ENCODE measurements at regions not wholly inside any gene's neighbourhood (a gene's known extent, or its start where the extent isn't known, plus 50 kb on each side); places are given as distances from the start of the nearest gene placed in this dataset.

DNA sequence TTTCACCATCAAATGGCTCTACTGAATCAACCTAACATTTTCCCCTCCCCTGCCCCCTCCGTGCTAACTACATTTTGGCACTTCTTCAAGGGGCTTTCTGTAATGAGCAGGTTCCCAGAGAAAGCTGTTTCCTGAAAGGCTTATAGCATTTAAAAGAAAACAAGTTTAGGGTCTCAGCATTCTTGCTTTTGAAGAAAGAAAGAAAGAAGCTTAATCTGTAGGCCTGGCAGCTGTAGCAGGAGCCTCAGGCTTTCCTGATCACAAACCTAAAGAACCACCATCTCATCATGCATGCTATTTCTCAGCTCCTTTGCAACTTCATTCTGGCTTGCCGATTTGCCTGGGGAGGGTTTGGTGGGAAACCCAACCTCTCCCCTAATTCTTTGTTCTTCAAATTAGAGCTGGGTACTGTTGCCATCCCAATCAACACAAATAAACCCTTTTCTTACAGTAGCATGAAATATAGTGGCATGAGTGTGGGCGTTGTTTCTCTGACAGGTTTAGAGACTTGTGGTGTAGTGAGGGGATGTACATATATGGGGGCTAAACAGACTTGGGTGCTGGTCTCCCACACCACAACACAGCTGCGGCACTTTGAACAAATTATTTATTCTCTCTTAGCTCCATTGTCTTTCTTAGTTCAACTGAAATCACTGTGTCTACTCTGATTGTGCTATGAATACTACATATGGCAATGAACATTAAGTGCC lies 160.5 kb upstream of the TNC start:
- no peak for TF ChIP-seq CTCF (IDR thresholded peaks at IDR 0.05)
- TF ChIP-seq CHD4 (IDR thresholded peaks at IDR 0.05; ENCODE audit: borderline replicate concordance) = no peak
- TF ChIP-seq CEBPB (IDR thresholded peaks at IDR 0.05) = no peak
- no peak for TF ChIP-seq EP300 (IDR thresholded peaks at IDR 0.05)
